GM18861 (cell line): ENCODE measurements at regions not wholly inside any gene's neighbourhood (a gene's known extent, or its start where the extent isn't known, plus 50 kb on each side); places are given as distances from the start of the nearest gene placed in this dataset.

Experiments
- ATAC-seq: cut with Tn5 transposase; IDR thresholded peaks from one replicate; pipeline ENCODE4 v1.9.1; 2021; ENCODE audit not compliant: unreplicated experiment

GRCh38 chr4:141576585-141577110, 59.7 kb upstream of the IL15 start:
- ATAC-seq: no peak

- no peak for ATAC-seq
Observed at GRCh38 chr4:141578451-141578850, 57.9 kb upstream of the IL15 start.

- ATAC-seq: no peak
Observed at GRCh38 chr4:141580523-141580922, 55.9 kb upstream of the IL15 start.
